ENCODE measurements at regions not wholly inside any gene's neighbourhood (a gene's known extent, or its start where the extent isn't known, plus 50 kb on each side); places are given as distances from the start of the nearest gene placed in this dataset.

DNA sequence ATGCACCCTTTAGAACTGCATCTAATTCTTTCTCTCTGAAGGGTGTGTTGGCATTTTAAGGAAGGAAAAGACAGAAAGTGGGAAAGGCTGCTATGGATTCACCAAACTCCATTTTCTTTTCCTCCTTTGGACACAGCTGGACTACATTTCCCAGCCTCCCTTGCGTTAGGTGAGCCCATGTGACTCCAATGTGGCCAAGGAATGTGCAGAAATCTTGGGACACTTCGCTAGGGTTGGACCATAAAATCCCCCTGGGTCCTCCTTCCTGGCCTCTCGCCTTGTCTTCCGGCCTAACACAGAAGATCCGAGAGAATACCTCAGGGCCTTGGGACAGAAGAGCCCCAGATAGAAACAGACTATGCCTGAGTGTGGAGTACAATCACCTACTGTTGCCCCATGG, 56.3 kb downstream of the ABCC12 start:
- TF ChIP-seq, protein P1, sequence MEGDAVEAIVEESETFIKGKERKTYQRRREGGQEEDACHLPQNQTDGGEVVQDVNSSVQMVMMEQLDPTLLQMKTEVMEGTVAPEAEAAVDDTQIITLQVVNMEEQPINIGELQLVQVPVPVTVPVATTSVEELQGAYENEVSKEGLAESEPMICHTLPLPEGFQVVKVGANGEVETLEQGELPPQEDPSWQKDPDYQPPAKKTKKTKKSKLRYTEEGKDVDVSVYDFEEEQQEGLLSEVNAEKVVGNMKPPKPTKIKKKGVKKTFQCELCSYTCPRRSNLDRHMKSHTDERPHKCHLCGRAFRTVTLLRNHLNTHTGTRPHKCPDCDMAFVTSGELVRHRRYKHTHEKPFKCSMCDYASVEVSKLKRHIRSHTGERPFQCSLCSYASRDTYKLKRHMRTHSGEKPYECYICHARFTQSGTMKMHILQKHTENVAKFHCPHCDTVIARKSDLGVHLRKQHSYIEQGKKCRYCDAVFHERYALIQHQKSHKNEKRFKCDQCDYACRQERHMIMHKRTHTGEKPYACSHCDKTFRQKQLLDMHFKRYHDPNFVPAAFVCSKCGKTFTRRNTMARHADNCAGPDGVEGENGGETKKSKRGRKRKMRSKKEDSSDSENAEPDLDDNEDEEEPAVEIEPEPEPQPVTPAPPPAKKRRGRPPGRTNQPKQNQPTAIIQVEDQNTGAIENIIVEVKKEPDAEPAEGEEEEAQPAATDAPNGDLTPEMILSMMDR (IDR thresholded peaks at IDR 0.05): no peak
- no peak for TF ChIP-seq POLR2A (IDR thresholded peaks at IDR 0.05)
